ENCODE measurements at regions not wholly inside any gene's neighbourhood (a gene's known extent, or its start where the extent isn't known, plus 50 kb on each side); places are given as distances from the start of the nearest gene placed in this dataset.

GRCh38 chr17:77382356-77382911 lies 241.7 kb downstream of the SEC14L1 start:
- TF ChIP-seq, protein P1, sequence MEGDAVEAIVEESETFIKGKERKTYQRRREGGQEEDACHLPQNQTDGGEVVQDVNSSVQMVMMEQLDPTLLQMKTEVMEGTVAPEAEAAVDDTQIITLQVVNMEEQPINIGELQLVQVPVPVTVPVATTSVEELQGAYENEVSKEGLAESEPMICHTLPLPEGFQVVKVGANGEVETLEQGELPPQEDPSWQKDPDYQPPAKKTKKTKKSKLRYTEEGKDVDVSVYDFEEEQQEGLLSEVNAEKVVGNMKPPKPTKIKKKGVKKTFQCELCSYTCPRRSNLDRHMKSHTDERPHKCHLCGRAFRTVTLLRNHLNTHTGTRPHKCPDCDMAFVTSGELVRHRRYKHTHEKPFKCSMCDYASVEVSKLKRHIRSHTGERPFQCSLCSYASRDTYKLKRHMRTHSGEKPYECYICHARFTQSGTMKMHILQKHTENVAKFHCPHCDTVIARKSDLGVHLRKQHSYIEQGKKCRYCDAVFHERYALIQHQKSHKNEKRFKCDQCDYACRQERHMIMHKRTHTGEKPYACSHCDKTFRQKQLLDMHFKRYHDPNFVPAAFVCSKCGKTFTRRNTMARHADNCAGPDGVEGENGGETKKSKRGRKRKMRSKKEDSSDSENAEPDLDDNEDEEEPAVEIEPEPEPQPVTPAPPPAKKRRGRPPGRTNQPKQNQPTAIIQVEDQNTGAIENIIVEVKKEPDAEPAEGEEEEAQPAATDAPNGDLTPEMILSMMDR (conservative IDR thresholded peaks at IDR 0.05 in 1 of 2, IDR thresholded peaks at IDR 0.05 in 1 of 2; ENCODE audit: low read depth in 1 of 2, low read length in 2 of 2), result no peak
- TF ChIP-seq EZH2 (IDR thresholded peaks at IDR 0.05; ENCODE audit: low read length, missing control alignments), result no peak
